ENCODE measurements at regions not wholly inside any gene's neighbourhood (a gene's known extent, or its start where the extent isn't known, plus 50 kb on each side); places are given as distances from the start of the nearest gene placed in this dataset.

DNA sequence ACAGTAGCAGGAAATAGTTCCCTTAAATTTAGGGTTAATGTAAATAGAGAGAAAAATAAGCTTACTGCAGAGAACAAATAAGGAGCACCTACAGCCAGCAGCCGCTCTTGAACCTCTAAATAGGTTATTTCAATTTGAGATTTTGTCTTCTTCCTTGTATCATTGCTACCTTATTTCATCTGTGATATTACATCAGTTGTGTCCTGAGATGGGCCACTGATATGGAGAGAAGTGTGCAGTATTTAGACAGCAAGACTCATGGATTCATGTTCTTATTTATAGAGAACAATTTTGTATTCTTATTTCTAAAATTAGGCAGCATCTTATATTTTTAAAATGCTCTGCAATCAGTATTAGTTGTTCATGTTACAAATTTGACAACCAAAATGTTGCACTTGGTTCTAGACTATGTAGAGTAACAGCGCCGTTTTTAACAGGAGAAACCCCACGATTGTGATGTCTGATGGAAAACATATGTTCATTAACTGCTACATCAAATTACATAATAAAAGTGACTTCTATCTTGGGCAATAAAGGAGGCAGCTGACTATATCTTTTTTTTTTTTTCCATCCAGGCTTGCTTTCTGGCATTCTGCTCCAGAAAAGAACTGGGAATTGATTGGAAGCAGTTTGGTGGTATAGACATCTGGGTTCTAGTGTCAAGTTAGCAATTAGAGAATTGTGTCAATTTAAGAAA is 117.9 kb downstream of the CAND1 start:
- Histone ChIP-seq H3K4me3 (no peak overlapping the region), H3K4me1 (no peaks in the 10 kb centered on the region), H3K36me3 (no peaks in the 10 kb centered on the region), H3K27me3 (replicated peaks in 1 of 7) (no peaks in the 10 kb centered on the region), H3K27ac (no peak overlapping the region), H3K9me3 (no peaks in the 10 kb centered on the region)
- intact Hi-C loops (cut with DNase I; ENCODE audit: low total_unique reads), result no loop called here
- TF ChIP-seq POLR2A (IDR thresholded peaks at IDR 0.05), result no peak
- TF ChIP-seq POLR2AphosphoS5 (IDR thresholded peaks at IDR 0.05), result no peak
- TF ChIP-seq, protein P1, sequence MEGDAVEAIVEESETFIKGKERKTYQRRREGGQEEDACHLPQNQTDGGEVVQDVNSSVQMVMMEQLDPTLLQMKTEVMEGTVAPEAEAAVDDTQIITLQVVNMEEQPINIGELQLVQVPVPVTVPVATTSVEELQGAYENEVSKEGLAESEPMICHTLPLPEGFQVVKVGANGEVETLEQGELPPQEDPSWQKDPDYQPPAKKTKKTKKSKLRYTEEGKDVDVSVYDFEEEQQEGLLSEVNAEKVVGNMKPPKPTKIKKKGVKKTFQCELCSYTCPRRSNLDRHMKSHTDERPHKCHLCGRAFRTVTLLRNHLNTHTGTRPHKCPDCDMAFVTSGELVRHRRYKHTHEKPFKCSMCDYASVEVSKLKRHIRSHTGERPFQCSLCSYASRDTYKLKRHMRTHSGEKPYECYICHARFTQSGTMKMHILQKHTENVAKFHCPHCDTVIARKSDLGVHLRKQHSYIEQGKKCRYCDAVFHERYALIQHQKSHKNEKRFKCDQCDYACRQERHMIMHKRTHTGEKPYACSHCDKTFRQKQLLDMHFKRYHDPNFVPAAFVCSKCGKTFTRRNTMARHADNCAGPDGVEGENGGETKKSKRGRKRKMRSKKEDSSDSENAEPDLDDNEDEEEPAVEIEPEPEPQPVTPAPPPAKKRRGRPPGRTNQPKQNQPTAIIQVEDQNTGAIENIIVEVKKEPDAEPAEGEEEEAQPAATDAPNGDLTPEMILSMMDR (IDR thresholded peaks at IDR 0.05 in 8 of 11, conservative IDR thresholded peaks at IDR 0.05 in 3 of 11), result no peak
- WGBS, 5 donors, result 67 to 92% (median 74%) methylated on average over 4 of the region's 4 CpGs
- DNase-seq, result no peak

DNA sequence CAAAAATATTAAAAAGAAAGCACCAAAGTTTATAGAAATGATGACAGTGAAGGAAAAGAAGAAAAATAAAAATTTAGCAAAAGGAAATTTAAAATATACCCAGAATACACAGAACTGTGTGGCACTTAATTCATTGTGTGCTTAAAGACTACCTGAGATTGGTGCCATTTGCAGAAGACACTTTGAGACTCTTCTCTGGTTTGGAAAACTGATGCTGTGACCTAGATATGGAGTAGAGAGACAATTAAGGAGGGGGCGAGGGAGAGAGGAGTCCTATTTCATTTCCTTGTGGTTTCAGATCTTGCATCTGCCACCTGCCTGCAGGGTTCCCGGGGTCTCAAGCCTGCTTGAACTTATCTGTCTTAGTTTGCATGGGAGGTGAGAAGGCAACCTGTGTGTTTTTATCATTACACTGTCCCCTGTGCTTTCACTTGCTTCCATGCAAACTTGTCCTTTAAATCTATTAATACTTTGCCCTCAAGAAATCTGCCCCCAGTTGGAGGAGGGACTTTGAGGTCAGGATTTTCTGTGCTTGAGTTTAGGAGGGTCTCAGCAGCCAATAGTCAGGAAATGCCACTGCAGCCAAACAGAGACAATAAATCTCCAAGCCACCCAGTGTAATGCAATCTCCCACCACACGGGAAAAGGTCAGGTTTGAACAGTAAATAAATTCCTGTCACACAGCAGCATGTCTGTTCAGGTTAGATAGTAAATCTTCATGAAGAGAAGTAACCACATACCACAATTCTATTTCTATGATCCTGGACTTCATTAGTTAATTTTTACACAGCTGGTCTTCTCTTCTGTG is 119.4 kb downstream of the CAND1 start:
- H3K36me3 ChIP-seq, result no peaks in the 10 kb centered on the region
- no peaks in the 10 kb centered on the region for H3K9me3 ChIP-seq
- intact Hi-C loops (cut with DNase I; ENCODE audit: low total_unique reads), result no loop called here
- H3K4me3 ChIP-seq, result no peak overlapping the region
- no peaks in the 10 kb centered on the region for H3K4me1 ChIP-seq
- no peak overlapping the region for H3K27ac ChIP-seq
- DNase-seq, result no peak
- no peaks in the 10 kb centered on the region for H3K27me3 ChIP-seq (replicated peaks in 1 of 7)
- 33 to 41% (median 39%) methylated on average over 3 of the region's 3 CpGs for WGBS, 5 donors
- no peak for TF ChIP-seq POLR2A (IDR thresholded peaks at IDR 0.05)
- TF ChIP-seq, protein P1 (IDR thresholded peaks at IDR 0.05 in 8 of 11, conservative IDR thresholded peaks at IDR 0.05 in 3 of 11), result peak in 3 of 11 experiments; percentile 16 to 20 (median 18)

DNA sequence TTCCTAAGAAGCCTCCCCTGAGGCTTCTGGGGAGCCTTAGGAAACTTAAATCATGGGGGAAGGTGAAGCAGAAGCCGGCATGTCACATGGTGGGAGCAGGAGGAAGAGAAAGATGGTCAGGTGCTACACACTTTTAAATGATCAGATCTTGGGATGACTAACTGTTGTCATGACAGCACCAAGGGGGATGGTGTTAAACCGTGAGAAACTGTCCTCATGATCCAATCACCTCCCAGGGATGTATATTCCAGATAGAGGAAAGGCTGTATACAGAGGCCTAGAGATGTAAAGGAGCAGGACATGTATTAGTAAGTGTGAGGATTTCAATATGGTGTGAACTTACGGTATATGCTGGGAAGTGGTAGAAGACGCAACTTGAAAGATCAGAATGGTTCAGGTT is 121.1 kb downstream of the CAND1 start:
- 70 to 90% (median 86%) methylated on average over 4 of the region's 4 CpGs for WGBS, 5 donors
- intact Hi-C loops (cut with DNase I; ENCODE audit: low total_unique reads), result no loop called here
- no peaks in the 10 kb centered on the region for H3K9me3 ChIP-seq

More for the DNA sequence above, 121.1 kb downstream of the CAND1 start:
- no peaks in the 10 kb centered on the region for H3K36me3 ChIP-seq
- no peak for TF ChIP-seq POLR2AphosphoS5 (IDR thresholded peaks at IDR 0.05)
- TF ChIP-seq POLR2A (IDR thresholded peaks at IDR 0.05), result no peak
- TF ChIP-seq, protein P1 (IDR thresholded peaks at IDR 0.05 in 8 of 11, conservative IDR thresholded peaks at IDR 0.05 in 3 of 11), result no peak
- no peaks in the 10 kb centered on the region for H3K4me1 ChIP-seq
- no peak overlapping the region for H3K27ac ChIP-seq
- no peak for DNase-seq
- H3K27me3 ChIP-seq (replicated peaks in 1 of 7), result no peaks in the 10 kb centered on the region
- no peak overlapping the region for H3K4me3 ChIP-seq

Measured in spleen (tissue), 11 donors.